Gastroesophageal sphincter (tissue), 4 donors: ENCODE measurements at regions not wholly inside any gene's neighbourhood (a gene's known extent, or its start where the extent isn't known, plus 50 kb on each side); places are given as distances from the start of the nearest gene placed in this dataset.

ENCODE experiments used
- ATAC-seq: fragments of 150-250 bp; one replicate; pipeline ENCODE4 v1.9.1; 2016; ENCODE audit warnings: mild to moderate bottlenecking, moderate library complexity
- H3K27ac ChIP-seq, 4 donors: fragments of 200-600 bp; sonication (generic) in 3 of 4; 1 replicate in 3 of 4; 2 replicates in 1 of 4; pipeline ENCODE4 v1.5.1; 2016 to 2019
- H3K27me3 ChIP-seq: fragments of 200-600 bp; sonication (generic); one replicate; pipeline ENCODE4 v1.5.1; 2019
- H3K36me3 ChIP-seq, 2 donors: fragments of 200-600 bp; sonication (generic); one replicate each; pipeline ENCODE4 v1.5.1; 2019; ENCODE audit warnings: control low read depth in 1 of 2
- H3K4me1 ChIP-seq, 3 donors: fragments of 200-600 bp; sonication (generic); 1 replicate in 2 of 3; 2 replicates in 1 of 3; pipeline ENCODE4 v1.5.1; 2016 to 2019; ENCODE audit warnings: control low read depth in 2 of 3
- H3K4me3 ChIP-seq, 2 donors: fragments of 200-600 bp; sonication (generic); one replicate each; pipeline ENCODE4 v1.5.1; 2019; ENCODE audit warnings: mild to moderate bottlenecking in 1 of 2, moderate library complexity in 1 of 2
- H3K9me3 ChIP-seq, 3 donors: fragments of 200-600 bp; sonication (generic); one replicate each; pipeline ENCODE4 v1.5.1; 2017 to 2019; ENCODE audit warnings: control low read depth in 2 of 3
- CTCF ChIP-seq, 4 experiments: fragments of 200-600 bp in 2 of 4; fragments of 450-650 bp in 2 of 4; sonication (generic) in 1 of 4; IDR thresholded peaks; one replicate each; pipeline ENCODE4 v1.5.1; 2017 to 2019; ENCODE audit warnings: antibody characterized with exemption in 4 of 4, mild to moderate bottlenecking in 2 of 4, moderate library complexity in 2 of 4
- EP300 ChIP-seq: sonication (generic); formaldehyde crosslinking; IDR thresholded peaks from one replicate; pipeline ENCODE4 v1.6.1; 2017; ENCODE audit warnings: antibody characterized with exemption, mild to moderate bottlenecking
- POLR2A ChIP-seq, 2 donors: fragments of 450-650 bp; IDR thresholded peaks; one replicate each; pipeline ENCODE4 v1.6.1; 2017; ENCODE audit warnings: antibody characterized with exemption in 2 of 2, mild to moderate bottlenecking in 2 of 2, moderate library complexity in 1 of 2
- POLR2AphosphoS5 ChIP-seq: sonication (generic); formaldehyde crosslinking; IDR thresholded peaks from one replicate; pipeline ENCODE4 v1.6.1; 2017; ENCODE audit warnings: antibody characterized with exemption
- WGBS, 2 donors: methylation state at CpG; one replicate each; pipeline ENCODE4 v1.1.5; 2018; ENCODE audit warnings: low coverage in 1 of 2; 5-methylcytosine and 5-hydroxymethylcytosine counted together

GRCh38 chr16:59198487-59198886, 464.4 kb upstream of the GOT2 start:
- no peak for ATAC-seq
- 57 to 64% methylated on average over 3 of the region's 3 CpGs for WGBS, 2 donors
- no peaks in the 10 kb centered on the region for H3K9me3 ChIP-seq
- no peaks in the 10 kb centered on the region for H3K27me3 ChIP-seq
- no peak overlapping the region for H3K4me3 ChIP-seq
- no peaks in the 10 kb centered on the region for H3K36me3 ChIP-seq
- H3K27ac ChIP-seq: no peak overlapping the region
- TF ChIP-seq EP300 (no peak), POLR2AphosphoS5 (no peak), CTCF (IDR thresholded peaks at IDR 0.05) (no peak), POLR2A (IDR thresholded peaks at IDR 0.05) (no peak)
- H3K4me1 ChIP-seq: no peaks in the 10 kb centered on the region

- no peak overlapping the region for H3K27ac ChIP-seq
- H3K4me3 ChIP-seq: no peak overlapping the region
- no peak for ATAC-seq
- no peaks in the 10 kb centered on the region for H3K9me3 ChIP-seq
- H3K4me1 ChIP-seq: no peaks in the 10 kb centered on the region
- H3K27me3 ChIP-seq: no peaks in the 10 kb centered on the region
- TF ChIP-seq POLR2A (IDR thresholded peaks at IDR 0.05) (no peak), CTCF (IDR thresholded peaks at IDR 0.05) (no peak), POLR2AphosphoS5 (no peak), EP300 (no peak)
- 74 to 75% methylated on average over 2 of the region's 2 CpGs for WGBS, 2 donors
- H3K36me3 ChIP-seq: no peaks in the 10 kb centered on the region
These were observed 461.1 kb upstream of the GOT2 start for GRCh38 chr16:59195242-59195641.

- Histone ChIP-seq H3K4me1 (no peaks in the 10 kb centered on the region), H3K27ac (no peak overlapping the region), H3K36me3 (no peaks in the 10 kb centered on the region), H3K27me3 (no peaks in the 10 kb centered on the region), H3K4me3 (no peak overlapping the region), H3K9me3 (no peaks in the 10 kb centered on the region)
- ATAC-seq: no peak
- 95 to 97% methylated on average over 2 of the region's 2 CpGs for WGBS, 2 donors
- TF ChIP-seq POLR2A (IDR thresholded peaks at IDR 0.05) (no peak), EP300 (no peak)
These were observed 459.5 kb upstream of the GOT2 start for GRCh38 chr16:59193637-59194036.

DNA sequence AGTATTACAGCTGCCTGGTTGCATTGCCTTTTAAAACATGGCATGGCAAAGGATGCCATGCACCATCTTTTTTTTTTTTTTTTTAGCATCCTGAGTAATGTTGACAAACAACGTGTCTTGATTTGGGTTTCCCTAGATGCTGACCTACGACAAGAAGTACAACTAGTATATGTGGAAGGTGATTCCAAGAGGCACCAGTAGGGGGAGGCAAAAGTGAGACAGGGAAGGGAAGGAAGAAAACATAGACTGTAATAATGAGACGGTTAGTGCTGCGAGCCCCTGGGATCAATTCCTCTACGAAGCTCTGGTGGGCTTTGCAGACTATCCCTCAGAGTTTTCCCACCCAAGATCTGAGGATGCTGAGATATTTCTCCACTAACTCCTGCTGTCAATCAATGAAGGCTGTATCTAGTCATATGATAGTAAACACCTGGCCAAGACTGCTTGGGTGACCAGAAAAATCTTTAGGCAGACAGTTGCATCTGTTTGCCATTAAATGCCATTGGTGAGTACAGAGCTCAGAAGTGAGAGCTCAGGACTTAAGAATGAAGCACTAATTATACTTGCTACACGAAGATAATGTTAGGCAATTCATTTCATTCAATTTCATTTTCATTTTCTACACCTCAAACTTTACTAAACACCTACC, 458.6 kb upstream of the GOT2 start:
- no peaks in the 10 kb centered on the region for H3K27me3 ChIP-seq
- no peaks in the 10 kb centered on the region for H3K4me1 ChIP-seq
- no peaks in the 10 kb centered on the region for H3K9me3 ChIP-seq
- no peak overlapping the region for H3K4me3 ChIP-seq
- H3K36me3 ChIP-seq: no peaks in the 10 kb centered on the region
- TF ChIP-seq EP300 (no peak), CTCF (IDR thresholded peaks at IDR 0.05) (peak in 1 of 4 experiments; percentile 44)
- WGBS, 2 donors: 39 to 41% methylated on average over 4 to 5 of the region's 6 CpGs
- H3K27ac ChIP-seq: no peak overlapping the region
- ATAC-seq: no peak

DNA sequence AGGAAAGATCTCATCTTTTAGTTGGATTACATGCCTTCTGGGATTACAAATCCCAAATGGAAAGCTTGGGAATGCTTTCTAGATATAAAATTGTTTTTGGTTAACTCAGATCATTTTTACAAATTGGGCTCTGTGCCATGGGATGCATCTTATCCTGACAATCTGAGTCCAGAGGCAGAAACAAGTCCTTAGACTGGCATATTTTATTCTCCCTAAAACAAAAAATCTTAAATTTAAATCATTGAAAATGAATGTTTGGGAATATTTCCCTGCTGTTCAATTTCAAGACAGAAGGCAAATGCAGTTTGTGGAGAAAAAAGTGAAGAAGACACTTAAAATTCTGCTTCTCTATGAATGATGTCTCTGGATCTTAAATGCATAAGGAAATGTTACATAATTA, 456.6 kb upstream of the GOT2 start:
- H3K9me3 ChIP-seq: peaks cover 0 to 4% (median 0%) of the 10 kb centered on the region in 3 donors
- no peak overlapping the region for H3K27ac ChIP-seq
- H3K4me1 ChIP-seq: no peaks in the 10 kb centered on the region
- TF ChIP-seq CTCF (IDR thresholded peaks at IDR 0.05): no peak
- TF ChIP-seq POLR2AphosphoS5: no peak
- no peak for TF ChIP-seq EP300
- no peak for ATAC-seq
- H3K27me3 ChIP-seq: no peaks in the 10 kb centered on the region
- H3K36me3 ChIP-seq: no peaks in the 10 kb centered on the region
- H3K4me3 ChIP-seq: no peak overlapping the region
